ENCODE measurements at regions not wholly inside any gene's neighbourhood (a gene's known extent, or its start where the extent isn't known, plus 50 kb on each side); places are given as distances from the start of the nearest gene placed in this dataset.

DNA sequence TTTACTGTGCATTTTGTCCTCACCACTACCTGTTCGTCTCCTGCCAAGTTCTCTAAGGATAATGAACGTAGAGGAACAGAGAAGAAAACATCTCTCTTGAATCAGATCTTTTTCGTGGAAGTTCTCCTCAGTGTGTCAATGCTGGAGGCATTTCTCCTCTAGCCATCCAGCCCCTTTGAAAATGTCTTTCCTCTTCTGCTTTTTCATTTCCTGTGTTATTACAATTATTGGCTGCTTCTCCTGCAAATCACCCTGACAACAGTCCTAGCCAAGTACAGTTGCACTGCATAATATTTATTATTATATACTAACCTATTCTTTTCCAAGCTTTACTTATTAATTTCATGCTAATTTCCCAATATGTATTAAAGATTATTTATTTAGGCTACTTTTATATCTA lies 61.8 kb upstream of the TRPM3 start:
- no peak for DNase-seq (ENCODE audit: low read depth in 2 of 2)

GRCh38 chr9:71179183-71179582 lies 57.8 kb upstream of the TRPM3 start:
- DNase-seq (ENCODE audit: low read depth in 2 of 2): no peak

- DNase-seq (ENCODE audit: low read depth in 2 of 2): no peak
These were observed 56.5 kb upstream of the TRPM3 start for GRCh38 chr9:71177901-71178300.

GRCh38 chr9:71171517-71171916 lies 50.1 kb upstream of the TRPM3 start:
- no peak for DNase-seq (ENCODE audit: low read depth in 2 of 2)
